ENCODE measurements at regions not wholly inside any gene's neighbourhood (a gene's known extent, or its start where the extent isn't known, plus 50 kb on each side); places are given as distances from the start of the nearest gene placed in this dataset.

GRCh38 chr22:34210301-34210700, 290.0 kb upstream of the LARGE1 start:
- ATAC-seq (no peak), DNase-seq (no peak)
- no peaks in the 10 kb centered on the region for H3K27me3 Mint-ChIP-seq (ENCODE audit: low read depth)
- no peak overlapping the region for H3K4me3 Mint-ChIP-seq
- no peaks in the 10 kb centered on the region for H3K4me1 Mint-ChIP-seq (ENCODE audit: low read depth)
- H3K36me3 Mint-ChIP-seq (ENCODE audit: low read depth): no peaks in the 10 kb centered on the region
- ChIA-PET CTCF (no interaction called here), POLR2A (no interaction called here)
- no peak overlapping the region for H3K27ac Mint-ChIP-seq
- no peaks in the 10 kb centered on the region for H3K9me3 Mint-ChIP-seq (ENCODE audit: insufficient read depth)

- no peaks in the 10 kb centered on the region for H3K27me3 Mint-ChIP-seq (ENCODE audit: low read depth)
- no peaks in the 10 kb centered on the region for H3K9me3 Mint-ChIP-seq (ENCODE audit: insufficient read depth)
- no peak overlapping the region for H3K27ac Mint-ChIP-seq
- no peaks in the 10 kb centered on the region for H3K4me1 Mint-ChIP-seq (ENCODE audit: low read depth)
- H3K4me3 Mint-ChIP-seq: no peak overlapping the region
- ChIA-PET CTCF (no interaction called here), POLR2A (no interaction called here)
- ATAC-seq: no peak
- H3K36me3 Mint-ChIP-seq (ENCODE audit: low read depth): no peaks in the 10 kb centered on the region
- no peak for DNase-seq
Observed at GRCh38 chr22:34214372-34214771, 294.1 kb upstream of the LARGE1 start.

- ChIA-PET POLR2A (no interaction called here), CTCF (no interaction called here)
- Mint-ChIP-seq H3K4me3 (no peak overlapping the region), H3K4me1 (ENCODE audit: low read depth) (no peaks in the 10 kb centered on the region), H3K27me3 (ENCODE audit: low read depth) (no peaks in the 10 kb centered on the region), H3K9me3 (ENCODE audit: insufficient read depth) (peaks cover 8% of the 10 kb centered on the region), H3K36me3 (ENCODE audit: low read depth) (no peaks in the 10 kb centered on the region), H3K27ac (no peak overlapping the region)
- no peak for ATAC-seq
- DNase-seq: no peak
Observed at GRCh38 chr22:34225278-34225677, 305.0 kb upstream of the LARGE1 start.

GRCh38 chr22:34236527-34236926, 316.3 kb upstream of the LARGE1 start:
- no peaks in the 10 kb centered on the region for H3K4me1 Mint-ChIP-seq (ENCODE audit: low read depth)
- no peak overlapping the region for H3K4me3 Mint-ChIP-seq
- H3K9me3 Mint-ChIP-seq (ENCODE audit: insufficient read depth): peaks cover 5% of the 10 kb centered on the region
- CTCF ChIA-PET: no interaction called here
- POLR2A ChIA-PET: no interaction called here
- DNase-seq: no peak
- ATAC-seq: no peak
- H3K36me3 Mint-ChIP-seq (ENCODE audit: low read depth): no peaks in the 10 kb centered on the region
- no peak overlapping the region for H3K27ac Mint-ChIP-seq
- H3K27me3 Mint-ChIP-seq (ENCODE audit: low read depth): no peaks in the 10 kb centered on the region

GRCh38 chr22:34239421-34239820, 319.1 kb upstream of the LARGE1 start:
- no peaks in the 10 kb centered on the region for H3K36me3 Mint-ChIP-seq (ENCODE audit: low read depth)
- ChIA-PET POLR2A (no interaction called here), CTCF (no interaction called here)
- DNase-seq (no peak), ATAC-seq (no peak)
- no peaks in the 10 kb centered on the region for H3K4me1 Mint-ChIP-seq (ENCODE audit: low read depth)
- H3K27me3 Mint-ChIP-seq (ENCODE audit: low read depth): no peaks in the 10 kb centered on the region
- H3K27ac Mint-ChIP-seq: no peak overlapping the region
- no peak overlapping the region for H3K4me3 Mint-ChIP-seq
- peaks cover 10% of the 10 kb centered on the region for H3K9me3 Mint-ChIP-seq (ENCODE audit: insufficient read depth)

- H3K27ac Mint-ChIP-seq: no peak overlapping the region
- no peaks in the 10 kb centered on the region for H3K27me3 Mint-ChIP-seq (ENCODE audit: low read depth)
- no peaks in the 10 kb centered on the region for H3K36me3 Mint-ChIP-seq (ENCODE audit: low read depth)
- ChIA-PET CTCF (no interaction called here), POLR2A (no interaction called here)
- no peak overlapping the region for H3K4me3 Mint-ChIP-seq
- ATAC-seq (no peak), DNase-seq (no peak)
- H3K4me1 Mint-ChIP-seq (ENCODE audit: low read depth): no peaks in the 10 kb centered on the region
- peaks cover 5% of the 10 kb centered on the region for H3K9me3 Mint-ChIP-seq (ENCODE audit: insufficient read depth)
Observed at GRCh38 chr22:34243023-34243422, 322.7 kb upstream of the LARGE1 start.

GRCh38 chr22:34255042-34255441, 334.8 kb upstream of the LARGE1 start:
- H3K4me1 Mint-ChIP-seq (ENCODE audit: low read depth): no peaks in the 10 kb centered on the region
- ChIA-PET POLR2A (no interaction called here), CTCF (no interaction called here)
- no peak overlapping the region for H3K27ac Mint-ChIP-seq
- no peak overlapping the region for H3K4me3 Mint-ChIP-seq
- H3K27me3 Mint-ChIP-seq (ENCODE audit: low read depth): no peaks in the 10 kb centered on the region
- peaks cover 20% of the 10 kb centered on the region for H3K9me3 Mint-ChIP-seq (ENCODE audit: insufficient read depth)
- no peaks in the 10 kb centered on the region for H3K36me3 Mint-ChIP-seq (ENCODE audit: low read depth)
- no peak for DNase-seq
- no peak for ATAC-seq

GRCh38 chr22:34278121-34278520, 357.8 kb upstream of the LARGE1 start:
- Mint-ChIP-seq H3K36me3 (ENCODE audit: low read depth) (no peaks in the 10 kb centered on the region), H3K27me3 (ENCODE audit: low read depth) (no peaks in the 10 kb centered on the region), H3K4me1 (ENCODE audit: low read depth) (no peaks in the 10 kb centered on the region), H3K9me3 (ENCODE audit: insufficient read depth) (peaks cover 8% of the 10 kb centered on the region), H3K4me3 (no peak overlapping the region), H3K27ac (no peak overlapping the region)
- ATAC-seq (no peak), DNase-seq (no peak)
- POLR2A ChIA-PET: no interaction called here
- CTCF ChIA-PET: no interaction called here

- no peak overlapping the region for H3K4me3 Mint-ChIP-seq
- H3K9me3 Mint-ChIP-seq (ENCODE audit: insufficient read depth): peaks cover 4% of the 10 kb centered on the region
- ATAC-seq (no peak), DNase-seq (no peak)
- ChIA-PET POLR2A (no interaction called here), CTCF (no interaction called here)
- no peaks in the 10 kb centered on the region for H3K27me3 Mint-ChIP-seq (ENCODE audit: low read depth)
- no peaks in the 10 kb centered on the region for H3K4me1 Mint-ChIP-seq (ENCODE audit: low read depth)
- H3K27ac Mint-ChIP-seq: no peak overlapping the region
- H3K36me3 Mint-ChIP-seq (ENCODE audit: low read depth): no peaks in the 10 kb centered on the region
Observed at GRCh38 chr22:34281738-34282137, 361.5 kb upstream of the LARGE1 start.

GRCh38 chr22:34283844-34284243, 363.6 kb upstream of the LARGE1 start:
- H3K27me3 Mint-ChIP-seq (ENCODE audit: low read depth): no peaks in the 10 kb centered on the region
- peaks cover 4% of the 10 kb centered on the region for H3K9me3 Mint-ChIP-seq (ENCODE audit: insufficient read depth)
- no peak for ATAC-seq
- no peaks in the 10 kb centered on the region for H3K4me1 Mint-ChIP-seq (ENCODE audit: low read depth)
- POLR2A ChIA-PET: no interaction called here
- no peak overlapping the region for H3K4me3 Mint-ChIP-seq
- CTCF ChIA-PET: no interaction called here
- H3K36me3 Mint-ChIP-seq (ENCODE audit: low read depth): no peaks in the 10 kb centered on the region
- DNase-seq: no peak
- no peak overlapping the region for H3K27ac Mint-ChIP-seq

GRCh38 chr22:34293324-34293723, 373.0 kb upstream of the LARGE1 start:
- CTCF ChIA-PET: no interaction called here
- no peaks in the 10 kb centered on the region for H3K4me1 Mint-ChIP-seq (ENCODE audit: low read depth)
- no peak for ATAC-seq
- H3K36me3 Mint-ChIP-seq (ENCODE audit: low read depth): no peaks in the 10 kb centered on the region
- DNase-seq: no peak
- H3K9me3 Mint-ChIP-seq (ENCODE audit: insufficient read depth): peaks cover 4% of the 10 kb centered on the region
- POLR2A ChIA-PET: no interaction called here
- H3K4me3 Mint-ChIP-seq: no peak overlapping the region
- H3K27ac Mint-ChIP-seq: no peak overlapping the region
- H3K27me3 Mint-ChIP-seq (ENCODE audit: low read depth): no peaks in the 10 kb centered on the region

GRCh38 chr22:34294476-34294875, 374.2 kb upstream of the LARGE1 start:
- H3K4me1 Mint-ChIP-seq (ENCODE audit: low read depth): no peaks in the 10 kb centered on the region
- ChIA-PET POLR2A (no interaction called here), CTCF (no interaction called here)
- no peak overlapping the region for H3K27ac Mint-ChIP-seq
- H3K9me3 Mint-ChIP-seq (ENCODE audit: insufficient read depth): peaks cover 1% of the 10 kb centered on the region
- no peak overlapping the region for H3K4me3 Mint-ChIP-seq
- DNase-seq (no peak), ATAC-seq (no peak)
- H3K27me3 Mint-ChIP-seq (ENCODE audit: low read depth): no peaks in the 10 kb centered on the region
- H3K36me3 Mint-ChIP-seq (ENCODE audit: low read depth): no peaks in the 10 kb centered on the region

GRCh38 chr22:34294986-34295385, 374.7 kb upstream of the LARGE1 start:
- CTCF ChIA-PET: no interaction called here
- no peaks in the 10 kb centered on the region for H3K9me3 Mint-ChIP-seq (ENCODE audit: insufficient read depth)
- DNase-seq (no peak), ATAC-seq (no peak)
- H3K27me3 Mint-ChIP-seq (ENCODE audit: low read depth): no peaks in the 10 kb centered on the region
- no peaks in the 10 kb centered on the region for H3K4me1 Mint-ChIP-seq (ENCODE audit: low read depth)
- H3K36me3 Mint-ChIP-seq (ENCODE audit: low read depth): no peaks in the 10 kb centered on the region
- H3K27ac Mint-ChIP-seq: no peak overlapping the region
- POLR2A ChIA-PET: no interaction called here
- H3K4me3 Mint-ChIP-seq: no peak overlapping the region

- H3K36me3 Mint-ChIP-seq (ENCODE audit: low read depth): no peaks in the 10 kb centered on the region
- POLR2A ChIA-PET: no interaction called here
- no peaks in the 10 kb centered on the region for H3K27me3 Mint-ChIP-seq (ENCODE audit: low read depth)
- CTCF ChIA-PET: no interaction called here
- ATAC-seq (no peak), DNase-seq (no peak)
- no peak overlapping the region for H3K4me3 Mint-ChIP-seq
- no peak overlapping the region for H3K27ac Mint-ChIP-seq
- no peaks in the 10 kb centered on the region for H3K4me1 Mint-ChIP-seq (ENCODE audit: low read depth)
- H3K9me3 Mint-ChIP-seq (ENCODE audit: insufficient read depth): no peaks in the 10 kb centered on the region
Observed at GRCh38 chr22:34296461-34296860, 376.2 kb upstream of the LARGE1 start.

Measured in activated CD8-positive, alpha-beta T cell treated with anti-CD3 and anti-CD28 coated beads, Interleukin-2, amount 10 ng/mL, durations not matched to agents 7 days and 5 days (primary cell).